ENCODE measurements at regions not wholly inside any gene's neighbourhood (a gene's known extent, or its start where the extent isn't known, plus 50 kb on each side); places are given as distances from the start of the nearest gene placed in this dataset.

GRCh38 chr13:97134364-97135095, 87.6 kb upstream of the MBNL2 start:
- no peak for DNase-seq (ENCODE audit: low spot score)

GRCh38 chr13:97135883-97136282, 86.2 kb upstream of the MBNL2 start:
- DNase-seq (ENCODE audit: low spot score) = no peak

- DNase-seq (ENCODE audit: low spot score) = no peak
These were observed 85.7 kb upstream of the MBNL2 start for GRCh38 chr13:97136418-97136817.

DNA sequence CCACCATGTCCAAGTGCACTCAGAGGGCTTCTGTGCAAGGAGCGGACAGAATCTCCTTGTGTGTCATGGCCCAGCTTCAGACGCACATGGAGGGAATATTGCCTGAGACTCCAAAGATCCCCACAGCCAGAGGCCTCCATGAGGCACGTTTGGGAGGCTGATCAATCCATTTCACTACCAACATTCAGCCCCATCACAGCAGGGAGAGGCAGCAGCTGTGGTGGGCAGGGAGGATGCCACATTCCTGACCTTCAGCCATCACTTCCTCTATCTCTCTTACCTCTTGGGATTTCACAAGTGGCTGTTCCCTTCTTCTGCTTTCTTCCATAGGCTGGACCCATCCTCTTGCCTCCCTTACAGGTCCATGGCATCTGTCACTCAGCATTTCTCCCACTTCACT, 82.4 kb upstream of the MBNL2 start:
- no peak for DNase-seq (ENCODE audit: low spot score)

DNA sequence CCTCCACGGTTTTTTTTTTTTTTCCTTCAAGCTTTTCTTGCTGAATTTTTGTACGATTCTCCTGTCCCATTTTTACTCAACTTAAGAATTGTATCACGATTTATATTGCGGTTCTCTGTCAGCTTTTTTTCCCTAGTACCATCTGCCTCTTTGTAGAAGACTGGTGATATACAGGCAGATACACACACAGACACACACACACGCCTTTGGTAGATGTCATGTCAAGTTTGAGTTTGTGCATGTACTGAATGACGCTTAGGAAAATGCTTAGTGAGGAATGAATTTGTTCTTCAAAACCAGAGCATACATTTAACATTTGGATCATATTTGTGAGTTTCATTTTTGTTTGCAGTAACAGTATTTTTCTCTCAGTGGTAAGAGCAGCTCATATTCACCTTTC, 82.0 kb upstream of the MBNL2 start:
- no peak for DNase-seq (ENCODE audit: low spot score)

DNA sequence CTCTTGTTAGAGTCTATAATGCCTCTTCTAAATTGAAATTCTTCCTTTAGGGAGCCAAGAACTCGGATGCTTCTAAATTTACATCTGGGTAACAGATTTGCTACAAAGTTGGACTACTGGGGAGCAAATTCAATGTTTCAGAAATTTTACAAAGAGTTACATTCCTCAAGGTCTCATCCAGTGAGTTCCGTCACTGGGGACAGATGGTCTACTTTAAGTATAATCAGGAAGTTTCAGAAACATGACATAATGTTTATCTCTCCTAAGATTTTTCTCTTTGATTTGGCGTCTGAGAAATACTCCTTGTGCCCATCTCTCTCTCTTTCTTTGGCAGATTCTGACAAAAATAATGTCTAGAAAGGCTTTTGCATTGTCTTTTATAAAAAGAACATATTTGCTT, 81.5 kb upstream of the MBNL2 start:
- DNase-seq (ENCODE audit: low spot score) = no peak

GRCh38 chr13:97141097-97141496, 81.0 kb upstream of the MBNL2 start:
- no peak for DNase-seq (ENCODE audit: low spot score)

GRCh38 chr13:97141564-97142005, 80.5 kb upstream of the MBNL2 start:
- DNase-seq (ENCODE audit: low spot score) = peak; percentile 74

GRCh38 chr13:97142452-97142851, 79.7 kb upstream of the MBNL2 start:
- no peak for DNase-seq (ENCODE audit: low spot score)

DNA sequence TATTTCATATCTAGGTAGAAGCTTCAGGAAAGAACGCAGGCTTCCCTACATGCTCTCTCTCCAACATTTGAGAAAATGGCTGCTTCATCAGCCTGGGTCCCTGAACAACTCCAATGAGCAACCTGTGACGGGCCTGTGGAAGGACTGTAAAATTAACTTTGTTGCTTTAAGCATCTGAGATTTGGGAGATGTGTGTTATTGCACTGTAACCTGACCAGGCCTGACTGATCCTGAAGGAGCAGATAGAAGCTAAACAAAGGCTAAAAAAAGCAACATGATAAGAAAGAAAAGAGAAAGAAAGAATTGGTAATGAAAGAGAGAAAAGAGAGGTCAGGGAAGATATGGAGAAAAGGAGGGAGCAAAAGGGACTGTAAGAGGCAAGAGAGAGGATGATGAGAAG, 77.1 kb upstream of the MBNL2 start:
- DNase-seq (ENCODE audit: low spot score) = no peak

DNA sequence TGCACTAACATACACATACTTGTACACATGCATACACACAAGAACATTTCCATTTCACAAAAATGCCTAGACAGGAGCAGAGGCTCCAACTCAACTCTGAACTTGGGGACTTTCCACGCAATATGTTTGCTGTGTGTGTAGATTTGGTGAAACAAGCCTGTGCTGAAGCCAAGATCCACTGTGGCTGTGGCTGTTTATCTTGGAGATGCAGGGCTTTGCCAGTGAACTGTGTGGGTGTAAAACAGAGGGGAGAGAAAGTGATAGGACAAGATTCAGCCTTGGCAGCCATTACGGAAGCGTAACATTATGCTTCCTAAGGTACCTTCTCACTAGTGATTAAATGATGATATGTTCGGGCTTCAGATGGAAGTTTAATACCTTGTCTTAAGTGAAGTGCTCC, 73.2 kb upstream of the MBNL2 start:
- DNase-seq (ENCODE audit: low spot score) = no peak

DNA sequence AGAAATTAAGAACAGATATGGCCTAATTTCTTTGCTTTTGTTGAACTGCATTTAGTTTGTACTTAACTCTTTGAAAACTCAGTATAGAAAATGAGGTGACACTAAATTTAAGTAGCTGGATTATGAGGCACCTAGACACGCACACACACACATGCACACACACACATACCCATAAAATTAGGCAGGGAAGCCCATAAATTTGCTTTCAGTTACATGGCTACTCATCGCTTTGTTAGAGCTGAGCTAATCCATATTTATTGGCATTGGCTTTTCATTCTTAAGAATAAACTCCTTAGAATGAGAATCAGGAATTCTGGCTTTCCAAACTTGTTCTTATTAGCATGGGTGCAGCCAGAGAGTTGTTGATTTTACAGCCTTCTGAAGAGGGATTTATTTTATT, 61.7 kb upstream of the MBNL2 start:
- DNase-seq (ENCODE audit: low spot score) = no peak

DNA sequence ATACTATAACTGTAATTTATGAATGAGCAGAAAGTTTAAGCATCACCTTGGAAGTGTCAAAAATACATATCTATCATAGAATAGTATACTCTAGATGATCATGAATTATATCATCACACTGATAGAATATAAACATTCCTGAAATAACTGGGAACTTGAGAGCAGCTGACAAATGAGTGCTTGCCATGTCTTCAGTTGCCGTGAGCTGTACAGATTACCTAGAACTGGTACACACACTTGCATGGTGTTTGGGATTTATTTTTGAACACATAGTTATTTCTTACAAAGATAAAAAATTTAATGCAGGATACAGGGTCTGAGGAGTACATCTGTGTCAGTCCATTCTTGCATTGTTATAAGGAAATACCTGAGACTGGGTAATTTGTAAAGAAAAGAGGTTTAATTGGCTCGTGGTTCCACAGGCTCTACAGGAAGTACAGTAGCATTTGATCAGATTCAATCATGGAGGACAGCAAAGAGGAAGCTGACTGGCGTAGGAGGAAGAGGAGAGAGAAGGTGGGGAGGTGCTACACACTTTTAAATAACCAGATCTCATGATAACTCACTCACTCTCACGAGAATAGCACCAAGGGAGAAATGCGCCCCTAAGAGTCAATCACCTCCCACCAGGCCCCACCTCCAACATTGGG, 60.4 kb upstream of the MBNL2 start:
- no peak for DNase-seq (ENCODE audit: low spot score)

- DNase-seq (ENCODE audit: low spot score) = no peak
These were observed 56.4 kb upstream of the MBNL2 start for GRCh38 chr13:97165502-97166425.

- no peak for DNase-seq (ENCODE audit: low spot score)
These were observed 51.0 kb upstream of the MBNL2 start for GRCh38 chr13:97171136-97171535.
